COLO829 (cell line): ENCODE measurements at regions not wholly inside any gene's neighbourhood (a gene's known extent, or its start where the extent isn't known, plus 50 kb on each side); places are given as distances from the start of the nearest gene placed in this dataset.

Experiments
- DNase-seq: peaks from one replicate; pipeline ENCODE4 v3.0.0; 2012; ENCODE audit warnings: low spot score

DNA sequence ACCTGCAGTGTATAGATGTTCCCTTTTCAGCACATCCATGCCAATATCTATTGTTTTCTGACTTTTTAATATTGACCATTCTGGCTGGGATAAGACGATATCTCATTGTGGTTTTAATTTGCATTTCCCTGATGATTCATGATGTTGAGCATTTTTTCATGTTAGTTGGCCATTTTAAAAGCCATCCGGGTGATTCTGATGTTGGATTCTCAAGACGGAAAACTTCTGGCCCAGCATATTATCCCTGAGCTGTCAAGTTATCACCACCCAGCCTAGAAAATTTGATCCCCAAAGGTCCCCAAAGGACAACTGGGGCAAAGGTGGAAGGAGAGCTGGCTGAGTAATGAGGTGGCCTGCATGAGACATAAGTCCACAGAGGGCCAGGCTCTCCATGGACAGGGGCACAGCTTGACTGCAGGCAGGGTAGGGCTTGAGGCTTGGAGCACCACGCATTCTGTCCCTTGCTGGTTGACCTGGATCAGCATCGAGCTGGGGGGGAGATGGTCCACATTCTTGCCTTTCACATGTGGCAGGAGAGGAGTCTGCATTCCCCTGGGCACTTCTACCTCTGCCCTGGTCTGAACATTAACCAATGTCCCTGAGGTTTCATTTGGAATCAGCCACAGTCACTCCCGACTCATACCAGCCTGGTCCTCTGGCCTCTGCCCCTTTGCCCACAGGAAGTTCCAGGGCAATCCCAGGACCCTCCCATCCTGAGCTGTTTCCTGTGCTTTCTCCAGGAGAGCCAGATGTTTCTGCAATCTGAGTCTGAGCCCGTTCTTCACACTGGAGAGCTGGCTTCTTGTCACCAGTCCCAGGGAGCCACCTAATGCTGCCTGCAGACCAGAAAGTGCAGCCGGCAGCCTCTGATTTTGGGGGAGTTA lies 69.2 kb downstream of the ISG20 start:
- DNase-seq = no peak

GRCh38 chr15:88708655-88709054 lies 69.8 kb downstream of the ISG20 start:
- no peak for DNase-seq

DNA sequence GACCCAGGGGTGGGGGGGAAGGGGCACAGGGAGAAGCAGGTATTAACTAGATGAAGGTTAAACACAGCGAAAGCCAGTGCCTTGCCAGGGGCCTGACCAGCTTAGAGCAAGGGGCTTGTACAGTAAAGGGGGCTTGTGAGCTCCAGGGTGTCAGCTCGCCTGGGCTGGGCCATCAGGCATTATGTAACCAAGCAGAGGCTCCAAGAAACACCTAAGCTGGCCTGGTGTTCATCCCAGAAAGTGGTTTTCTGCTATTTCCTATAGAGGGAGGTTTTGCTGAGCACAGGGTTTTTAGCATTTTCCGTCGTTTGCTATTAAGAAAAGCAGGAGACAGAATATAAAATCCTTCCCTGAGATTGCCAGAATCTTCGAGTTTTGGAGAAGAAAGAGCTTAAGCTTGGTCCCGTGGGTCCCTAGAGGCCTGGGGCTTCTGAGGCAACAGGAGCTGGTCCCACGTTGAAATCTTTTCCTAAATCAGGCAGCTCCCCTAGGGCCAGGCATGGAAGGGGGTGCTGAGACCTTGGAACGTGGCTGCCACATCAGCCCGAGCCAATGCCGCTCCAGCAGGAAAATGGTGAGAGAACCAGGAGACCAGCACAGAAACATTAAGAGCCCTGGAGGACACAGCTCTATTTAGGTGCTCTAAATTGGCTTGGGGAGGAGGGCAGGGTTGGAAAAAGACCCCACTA lies 71.4 kb downstream of the ISG20 start:
- no peak for DNase-seq

- DNase-seq = no peak
Measured at GRCh38 chr15:88711806-88712205, 73.0 kb downstream of the ISG20 start.

GRCh38 chr15:88714782-88715372 lies 76.1 kb downstream of the ISG20 start:
- no peak for DNase-seq

- no peak for DNase-seq
Measured at GRCh38 chr15:88716543-88717381, 77.9 kb downstream of the ISG20 start.

GRCh38 chr15:88717382-88718031 lies 78.7 kb downstream of the ISG20 start:
- DNase-seq = no peak

- DNase-seq = no peak
Measured at GRCh38 chr15:88718731-88719130, 79.9 kb downstream of the ISG20 start.

- no peak for DNase-seq
Measured at GRCh38 chr15:88719654-88720053, 80.8 kb downstream of the ISG20 start.

GRCh38 chr15:88725305-88726210 lies 77.7 kb upstream of the ACAN start:
- no peak for DNase-seq

DNA sequence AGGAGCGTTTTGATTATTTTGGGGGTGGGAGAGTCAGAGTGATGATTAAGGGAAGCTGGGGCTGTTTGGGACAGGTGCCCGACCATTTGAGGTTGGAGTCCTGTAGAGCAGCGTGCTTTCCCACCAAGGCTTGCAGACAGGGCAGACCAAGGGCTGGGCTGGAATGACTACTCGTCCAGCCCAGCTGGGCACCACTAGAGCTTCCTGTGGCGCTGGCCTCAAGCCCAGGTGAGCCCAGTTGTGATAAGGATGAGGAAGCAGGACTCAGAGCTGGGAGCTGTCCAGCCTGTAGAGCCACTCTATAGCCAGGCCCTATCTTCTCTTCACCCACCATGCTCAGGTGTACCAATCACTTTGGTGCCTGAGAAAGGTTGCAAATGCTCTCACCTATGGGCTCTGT lies 75.8 kb upstream of the ACAN start:
- no peak for DNase-seq

GRCh38 chr15:88729581-88729980 lies 73.7 kb upstream of the ACAN start:
- DNase-seq = no peak

DNA sequence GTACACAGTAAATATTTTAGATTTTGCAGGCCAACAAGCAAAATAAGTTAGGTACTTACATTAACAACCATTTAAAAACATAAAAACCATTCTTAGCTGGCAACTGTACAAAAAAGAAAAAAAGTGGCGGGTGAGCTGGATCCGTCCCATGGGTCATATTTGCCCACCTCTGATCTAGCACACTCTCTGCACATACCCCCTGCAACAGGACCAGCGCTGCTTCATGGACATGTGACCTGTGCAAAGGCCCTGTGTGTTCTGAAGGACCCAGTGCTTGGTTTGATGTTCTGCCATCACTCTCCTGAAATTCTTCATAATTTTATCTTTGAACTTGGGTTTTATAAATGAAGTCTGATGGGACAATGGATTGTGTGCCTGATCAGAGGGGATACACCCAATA lies 72.5 kb upstream of the ACAN start:
- DNase-seq = no peak

DNA sequence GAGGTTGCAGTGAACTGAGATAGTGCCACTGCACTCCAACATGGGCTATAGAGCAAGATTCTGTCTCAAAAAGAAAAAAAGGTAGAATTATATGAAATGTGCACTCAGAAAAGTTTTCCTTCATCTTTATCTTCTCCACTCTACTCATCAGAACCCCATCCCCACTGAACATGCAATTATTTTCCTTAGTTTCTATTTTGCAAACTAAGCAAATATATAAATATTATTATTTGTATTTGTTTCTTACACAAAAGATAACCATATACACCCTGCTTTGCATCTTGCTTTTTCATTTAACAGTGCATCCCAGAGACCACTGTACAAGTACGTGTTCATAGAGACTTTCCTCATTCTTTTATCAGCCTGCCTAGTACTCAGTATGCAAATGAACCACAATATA lies 68.0 kb upstream of the ACAN start:
- no peak for DNase-seq

- DNase-seq = no peak
Measured at GRCh38 chr15:88736204-88736603, 67.0 kb upstream of the ACAN start.

GRCh38 chr15:88738796-88739195 lies 64.4 kb upstream of the ACAN start:
- DNase-seq = peak; percentile 35

- no peak for DNase-seq
Measured at GRCh38 chr15:88739541-88739940, 63.7 kb upstream of the ACAN start.

- DNase-seq = no peak
Measured at GRCh38 chr15:88740356-88740755, 62.9 kb upstream of the ACAN start.

GRCh38 chr15:88741046-88741445 lies 62.2 kb upstream of the ACAN start:
- DNase-seq = no peak

DNA sequence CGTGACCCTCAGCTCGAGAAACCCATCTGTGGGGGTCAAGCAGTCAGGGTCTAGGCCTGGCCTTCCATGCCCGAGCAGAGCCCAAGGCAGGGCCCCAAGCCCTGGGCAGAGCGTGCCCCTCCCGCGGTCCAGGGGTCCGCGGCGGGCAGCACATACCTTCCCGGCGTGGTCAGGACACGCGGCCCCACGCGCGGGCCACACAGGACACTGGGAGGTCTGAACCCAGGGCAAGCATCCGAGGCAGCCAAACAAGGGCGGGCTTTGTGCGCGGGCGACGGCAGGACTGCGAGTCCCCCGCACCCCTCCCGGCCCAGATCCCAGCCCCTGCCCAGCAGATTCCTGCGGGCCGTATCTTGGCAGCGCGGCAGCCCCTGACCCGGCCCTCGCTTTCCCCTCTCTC lies 61.6 kb upstream of the ACAN start:
- DNase-seq = no peak

DNA sequence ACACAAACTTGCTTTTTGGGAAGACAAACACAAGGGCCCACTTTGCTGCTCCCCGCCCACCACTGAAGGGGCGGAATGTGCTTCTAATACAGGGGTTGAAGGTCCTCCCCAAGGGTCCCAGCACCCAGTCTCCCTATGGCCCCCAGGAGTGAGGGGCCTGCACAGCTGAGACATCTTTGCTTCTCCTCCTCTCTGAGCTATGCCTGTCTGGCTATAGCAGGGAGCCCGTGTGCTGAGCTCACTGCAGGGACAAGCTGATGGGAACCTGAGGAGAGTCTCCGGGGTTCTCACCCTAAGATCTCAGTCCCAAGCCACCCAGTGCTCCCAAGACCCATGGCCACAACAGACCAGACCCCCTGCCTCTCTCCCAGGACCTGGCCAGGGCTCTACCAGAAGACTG lies 61.1 kb upstream of the ACAN start:
- DNase-seq = no peak
